Natural killer cell treated with Interleukin-12 subunit alpha and Interleukin-12 subunit beta and Interleukin-15 and Interleukin-18, amount 100 ng/mL, for 72 hours (primary cell): ENCODE measurements at regions not wholly inside any gene's neighbourhood (a gene's known extent, or its start where the extent isn't known, plus 50 kb on each side); places are given as distances from the start of the nearest gene placed in this dataset.

Experiments used
- ATAC-seq, 2 donors: fragments of 150-1000 bp; cut with Tn5 transposase in 1 of 2; sonication (Bioruptor Pico), chemical (Tn5 transposase) in 1 of 2; 2 replicates each; pipeline ENCODE4 v1.10.0; 2021
- DNase-seq: peaks from one replicate; pipeline ENCODE4 v3.0.0; 2022; ENCODE audit warnings: low spot score
- H3K27ac Mint-ChIP-seq, 2 donors: 1 replicate in 1 of 2; 2 replicates in 1 of 2; pipeline ENCODE4 v1.8.0; 2022; ENCODE audit warnings: mixed read lengths in 2 of 2, mild to moderate bottlenecking in 1 of 2, moderate library complexity in 1 of 2
- H3K27me3 Mint-ChIP-seq, 2 donors: 1 replicate in 1 of 2; 2 replicates in 1 of 2; pipeline ENCODE4 v1.8.0; 2022; ENCODE audit warnings: mixed read lengths in 2 of 2
- H3K36me3 Mint-ChIP-seq: one replicate; pipeline ENCODE4 v1.8.0; 2022; ENCODE audit warnings: mixed read lengths
- H3K4me1 Mint-ChIP-seq, 2 donors: 1 replicate in 1 of 2; 2 replicates in 1 of 2; pipeline ENCODE4 v1.8.0; 2022; ENCODE audit warnings: low read depth in 2 of 2, mixed read lengths in 2 of 2, mild to moderate bottlenecking in 1 of 2
- H3K4me3 Mint-ChIP-seq: one replicate; pipeline ENCODE4 v1.8.0; 2022; ENCODE audit warnings: mixed read lengths
- H3K9me3 Mint-ChIP-seq: 2 replicates; pipeline ENCODE4 v1.8.0; 2022; ENCODE audit warnings: mixed read lengths

- Mint-ChIP-seq H3K9me3 (no peaks in the 10 kb centered on the region), H3K4me1 (peaks cover 0 to 6% of the 10 kb centered on the region in 2 donors), H3K36me3 (no peaks in the 10 kb centered on the region), H3K27me3 (no peaks in the 10 kb centered on the region), H3K4me3 (no peak overlapping the region), H3K27ac (no peak overlapping the region)
- no peak for DNase-seq
- ATAC-seq = no peak
Observed at GRCh38 chr2:144067506-144067905, 452.4 kb downstream of the ZEB2 start.

GRCh38 chr2:144063602-144064001 is 456.3 kb downstream of the ZEB2 start:
- DNase-seq = no peak
- Mint-ChIP-seq H3K27ac (no peak overlapping the region), H3K4me1 (peaks cover 0 to 6% of the 10 kb centered on the region in 2 donors), H3K9me3 (no peaks in the 10 kb centered on the region), H3K27me3 (no peaks in the 10 kb centered on the region), H3K36me3 (no peaks in the 10 kb centered on the region), H3K4me3 (no peak overlapping the region)
- ATAC-seq = no peak

GRCh38 chr2:144054911-144055310 is 465.0 kb downstream of the ZEB2 start:
- no peaks in the 10 kb centered on the region for H3K4me1 Mint-ChIP-seq
- H3K36me3 Mint-ChIP-seq = peaks cover 4% of the 10 kb centered on the region
- no peak overlapping the region for H3K4me3 Mint-ChIP-seq
- no peaks in the 10 kb centered on the region for H3K27me3 Mint-ChIP-seq
- H3K27ac Mint-ChIP-seq = no peak overlapping the region
- DNase-seq (no peak), ATAC-seq (no peak)
- no peaks in the 10 kb centered on the region for H3K9me3 Mint-ChIP-seq

- no peaks in the 10 kb centered on the region for H3K9me3 Mint-ChIP-seq
- H3K4me1 Mint-ChIP-seq = no peaks in the 10 kb centered on the region
- H3K27ac Mint-ChIP-seq = no peak overlapping the region
- no peak overlapping the region for H3K4me3 Mint-ChIP-seq
- ATAC-seq (no peak), DNase-seq (no peak)
- H3K27me3 Mint-ChIP-seq = no peaks in the 10 kb centered on the region
- H3K36me3 Mint-ChIP-seq = peaks cover under 1% of the 10 kb centered on the region
Observed at GRCh38 chr2:144052083-144052482, 467.8 kb downstream of the ZEB2 start.

- Mint-ChIP-seq H3K27me3 (no peaks in the 10 kb centered on the region), H3K4me3 (no peak overlapping the region), H3K27ac (no peak overlapping the region), H3K9me3 (no peaks in the 10 kb centered on the region), H3K4me1 (peaks cover 0 to 5% of the 10 kb centered on the region in 2 donors), H3K36me3 (no peaks in the 10 kb centered on the region)
- DNase-seq (no peak), ATAC-seq (no peak)
Observed at GRCh38 chr2:144049137-144049536, 470.8 kb downstream of the ZEB2 start.

- Mint-ChIP-seq H3K4me1 (peaks cover 0 to 5% of the 10 kb centered on the region in 2 donors), H3K27ac (no peak overlapping the region), H3K36me3 (no peaks in the 10 kb centered on the region), H3K4me3 (no peak overlapping the region), H3K27me3 (no peaks in the 10 kb centered on the region), H3K9me3 (no peaks in the 10 kb centered on the region)
- ATAC-seq (no peak), DNase-seq (no peak)
Observed at GRCh38 chr2:144048631-144049060, 471.3 kb downstream of the ZEB2 start.

GRCh38 chr2:144042751-144043150 is 477.2 kb downstream of the ZEB2 start:
- ATAC-seq (no peak), DNase-seq (no peak)
- H3K36me3 Mint-ChIP-seq = peaks cover 4% of the 10 kb centered on the region
- no peaks in the 10 kb centered on the region for H3K9me3 Mint-ChIP-seq
- H3K4me3 Mint-ChIP-seq = no peak overlapping the region
- H3K4me1 Mint-ChIP-seq = peaks cover 5 to 9% of the 10 kb centered on the region in 2 donors
- no peak overlapping the region for H3K27ac Mint-ChIP-seq
- H3K27me3 Mint-ChIP-seq = no peaks in the 10 kb centered on the region

GRCh38 chr2:144041612-144042011 is 478.3 kb downstream of the ZEB2 start:
- H3K27me3 Mint-ChIP-seq = no peaks in the 10 kb centered on the region
- H3K4me3 Mint-ChIP-seq = no peak overlapping the region
- no peak for ATAC-seq
- peaks cover 4% of the 10 kb centered on the region for H3K36me3 Mint-ChIP-seq
- H3K4me1 Mint-ChIP-seq = peaks cover 5 to 9% of the 10 kb centered on the region in 2 donors
- no peak overlapping the region for H3K27ac Mint-ChIP-seq
- no peak for DNase-seq
- no peaks in the 10 kb centered on the region for H3K9me3 Mint-ChIP-seq

- DNase-seq = no peak
- Mint-ChIP-seq H3K27ac (no peak overlapping the region), H3K4me3 (no peak overlapping the region), H3K4me1 (peaks cover 5 to 9% of the 10 kb centered on the region in 2 donors), H3K36me3 (peaks cover 4% of the 10 kb centered on the region), H3K27me3 (no peaks in the 10 kb centered on the region), H3K9me3 (no peaks in the 10 kb centered on the region)
- no peak for ATAC-seq
Observed at GRCh38 chr2:144040834-144041233, 479.1 kb downstream of the ZEB2 start.

GRCh38 chr2:144032566-144032965 is 487.4 kb downstream of the ZEB2 start:
- peaks cover 12% of the 10 kb centered on the region for H3K36me3 Mint-ChIP-seq

GRCh38 chr2:144030791-144031190 is 489.1 kb downstream of the ZEB2 start:
- no peaks in the 10 kb centered on the region for H3K27me3 Mint-ChIP-seq
- peaks cover 12% of the 10 kb centered on the region for H3K36me3 Mint-ChIP-seq
- H3K4me3 Mint-ChIP-seq = no peak overlapping the region
- DNase-seq (no peak), ATAC-seq (no peak)
- H3K4me1 Mint-ChIP-seq = peaks cover 0 to 10% of the 10 kb centered on the region in 2 donors
- H3K9me3 Mint-ChIP-seq = peaks cover 3% of the 10 kb centered on the region
- H3K27ac Mint-ChIP-seq = no peak overlapping the region

More at GRCh38 chr2:144032566-144032965, 487.4 kb downstream of the ZEB2 start:
- Mint-ChIP-seq H3K9me3 (peaks cover 3% of the 10 kb centered on the region), H3K27me3 (no peaks in the 10 kb centered on the region), H3K4me1 (peaks cover 0 to 10% of the 10 kb centered on the region in 2 donors), H3K27ac (no peak overlapping the region), H3K4me3 (no peak overlapping the region)
- ATAC-seq = no peak
- DNase-seq = no peak

GRCh38 chr2:144027593-144027992 is 492.3 kb downstream of the ZEB2 start:
- H3K4me3 Mint-ChIP-seq = no peak overlapping the region
- ATAC-seq = no peak
- H3K36me3 Mint-ChIP-seq = peaks cover 18% of the 10 kb centered on the region
- peaks cover 0 to 10% of the 10 kb centered on the region in 2 donors for H3K4me1 Mint-ChIP-seq
- no peak overlapping the region for H3K27ac Mint-ChIP-seq
- H3K27me3 Mint-ChIP-seq = no peaks in the 10 kb centered on the region
- DNase-seq = no peak
- H3K9me3 Mint-ChIP-seq = no peaks in the 10 kb centered on the region

- ATAC-seq = no peak
- H3K4me1 Mint-ChIP-seq = peaks cover 0 to 6% of the 10 kb centered on the region in 2 donors
- no peak overlapping the region for H3K4me3 Mint-ChIP-seq
- no peaks in the 10 kb centered on the region for H3K9me3 Mint-ChIP-seq
- no peak overlapping the region for H3K27ac Mint-ChIP-seq
- no peak for DNase-seq
- H3K27me3 Mint-ChIP-seq = no peaks in the 10 kb centered on the region
- peaks cover 19% of the 10 kb centered on the region for H3K36me3 Mint-ChIP-seq
Observed at GRCh38 chr2:144026753-144027152, 493.2 kb downstream of the ZEB2 start.

- DNase-seq (no peak), ATAC-seq (no peak)
- no peak overlapping the region for H3K4me3 Mint-ChIP-seq
- H3K9me3 Mint-ChIP-seq = peaks cover 2% of the 10 kb centered on the region
- H3K4me1 Mint-ChIP-seq = peaks cover 0 to 7% of the 10 kb centered on the region in 2 donors
- H3K27me3 Mint-ChIP-seq = no peaks in the 10 kb centered on the region
- no peak overlapping the region for H3K27ac Mint-ChIP-seq
- peaks cover 28% of the 10 kb centered on the region for H3K36me3 Mint-ChIP-seq
Observed at GRCh38 chr2:144020047-144020446, 499.9 kb downstream of the ZEB2 start.

GRCh38 chr2:144015655-144016245 is 504.2 kb downstream of the ZEB2 start:
- peaks cover 2% of the 10 kb centered on the region for H3K9me3 Mint-ChIP-seq
- no peak overlapping the region for H3K27ac Mint-ChIP-seq
- peaks cover 5 to 9% of the 10 kb centered on the region in 2 donors for H3K4me1 Mint-ChIP-seq
- ATAC-seq = no peak
- no peak overlapping the region for H3K4me3 Mint-ChIP-seq
- DNase-seq = no peak
- H3K27me3 Mint-ChIP-seq = no peaks in the 10 kb centered on the region
- peaks cover 14% of the 10 kb centered on the region for H3K36me3 Mint-ChIP-seq
